Right kidney (tissue), 1 donor: ENCODE measurements at regions not wholly inside any gene's neighbourhood (a gene's known extent, or its start where the extent isn't known, plus 50 kb on each side); places are given as distances from the start of the nearest gene placed in this dataset.

Experiments
- DNase-seq: peaks from one replicate; pipeline ENCODE4 v3.0.0-alpha.2; 2016

GRCh38 chr4:3668825-3669552 is 97.2 kb upstream of the ADRA2C start:
- DNase-seq = no peak

- DNase-seq = no peak
Measured at GRCh38 chr4:3667258-3667657, 98.9 kb upstream of the ADRA2C start.

GRCh38 chr4:3666263-3666662 is 99.9 kb upstream of the ADRA2C start:
- no peak for DNase-seq

- no peak for DNase-seq
Measured at GRCh38 chr4:3665360-3665891, 100.8 kb upstream of the ADRA2C start.

GRCh38 chr4:3663791-3664190 is 102.4 kb upstream of the ADRA2C start:
- DNase-seq = no peak

GRCh38 chr4:3662516-3662915 is 103.7 kb upstream of the ADRA2C start:
- DNase-seq = no peak

GRCh38 chr4:3661989-3662388 is 104.2 kb upstream of the ADRA2C start:
- DNase-seq = no peak

GRCh38 chr4:3660928-3661515 is 105.2 kb upstream of the ADRA2C start:
- no peak for DNase-seq

- no peak for DNase-seq
Measured at GRCh38 chr4:3660086-3660927, 105.9 kb upstream of the ADRA2C start.

- DNase-seq = no peak
Measured at GRCh38 chr4:3659131-3659530, 107.1 kb upstream of the ADRA2C start.

GRCh38 chr4:3658530-3658913 is 107.7 kb upstream of the ADRA2C start:
- DNase-seq = no peak

GRCh38 chr4:3657902-3658529 is 108.2 kb upstream of the ADRA2C start:
- DNase-seq = no peak

GRCh38 chr4:3656416-3657356 is 109.5 kb upstream of the ADRA2C start:
- no peak for DNase-seq

GRCh38 chr4:3655963-3656362 is 110.2 kb upstream of the ADRA2C start:
- peak; percentile 68 for DNase-seq

GRCh38 chr4:3655485-3655884 is 110.7 kb upstream of the ADRA2C start:
- no peak for DNase-seq

- no peak for DNase-seq
Measured at GRCh38 chr4:3654036-3654807, 112.0 kb upstream of the ADRA2C start.

GRCh38 chr4:3652586-3652985 is 113.6 kb upstream of the ADRA2C start:
- DNase-seq = no peak

GRCh38 chr4:3651267-3651845 is 114.8 kb upstream of the ADRA2C start:
- no peak for DNase-seq

GRCh38 chr4:3649491-3649890 is 116.7 kb upstream of the ADRA2C start:
- DNase-seq = no peak

- DNase-seq = no peak
Measured at GRCh38 chr4:3648731-3649130, 116.5 kb upstream of the LRPAP1 start.
